ENCODE measurements at regions not wholly inside any gene's neighbourhood (a gene's known extent, or its start where the extent isn't known, plus 50 kb on each side); places are given as distances from the start of the nearest gene placed in this dataset.

- no peak for DNase-seq
Observed at GRCh38 chr4:133866328-133866699, 335.3 kb downstream of the PABPC4L start.

- DNase-seq, result no peak
Observed at GRCh38 chr4:133865612-133866327, 335.8 kb downstream of the PABPC4L start.

- DNase-seq, result no peak
Observed at GRCh38 chr4:133863153-133863552, 338.4 kb downstream of the PABPC4L start.

GRCh38 chr4:133856731-133857355 is 344.7 kb downstream of the PABPC4L start:
- DNase-seq, result no peak

GRCh38 chr4:133855001-133855400 is 346.6 kb downstream of the PABPC4L start:
- no peak for DNase-seq

GRCh38 chr4:133839326-133839725 is 362.3 kb downstream of the PABPC4L start:
- peak in 1 of 2 experiments; percentile 5 for DNase-seq

- DNase-seq, result no peak
Observed at GRCh38 chr4:133823177-133823576, 378.4 kb downstream of the PABPC4L start.

- DNase-seq, result no peak
Observed at GRCh38 chr4:133812954-133813353, 388.6 kb downstream of the PABPC4L start.

- DNase-seq, result no peak
Observed at GRCh38 chr4:133812236-133812635, 389.4 kb downstream of the PABPC4L start.

GRCh38 chr4:133808151-133808550 is 393.4 kb downstream of the PABPC4L start:
- no peak for DNase-seq

GRCh38 chr4:133803341-133803740 is 398.2 kb downstream of the PABPC4L start:
- DNase-seq, result no peak

GRCh38 chr4:133802359-133803140 is 399.0 kb downstream of the PABPC4L start:
- DNase-seq, result peak in 1 of 2 experiments; percentile 13

GRCh38 chr4:133801883-133802282 is 399.7 kb downstream of the PABPC4L start:
- DNase-seq, result peak in 1 of 2 experiments; percentile 13

- DNase-seq, result no peak
Observed at GRCh38 chr4:133800966-133801365, 400.6 kb downstream of the PABPC4L start.

GRCh38 chr4:133799717-133800315 is 401.8 kb downstream of the PABPC4L start:
- DNase-seq, result peak; percentile 49 to 80

GRCh38 chr4:133777661-133778060 is 423.9 kb downstream of the PABPC4L start:
- no peak for DNase-seq

- no peak for DNase-seq
Observed at GRCh38 chr4:133776961-133777360, 424.6 kb downstream of the PABPC4L start.

- DNase-seq, result no peak
Observed at GRCh38 chr4:133776503-133776902, 425.1 kb downstream of the PABPC4L start.

- DNase-seq, result no peak
Observed at GRCh38 chr4:133775881-133776280, 425.7 kb downstream of the PABPC4L start.

GRCh38 chr4:133775469-133775868 is 426.1 kb downstream of the PABPC4L start:
- no peak for DNase-seq

- no peak for DNase-seq
Observed at GRCh38 chr4:133759428-133759827, 442.2 kb downstream of the PABPC4L start.

GRCh38 chr4:133741766-133742165 is 459.8 kb downstream of the PABPC4L start:
- DNase-seq, result no peak

- no peak for DNase-seq
Observed at GRCh38 chr4:133720001-133720400, 481.6 kb downstream of the PABPC4L start.
